KMS-11 (cell line): ENCODE measurements at regions not wholly inside any gene's neighbourhood (a gene's known extent, or its start where the extent isn't known, plus 50 kb on each side); places are given as distances from the start of the nearest gene placed in this dataset.

ENCODE experiments used
- H2AFZ ChIP-seq: fragments of 200-600 bp; sonication (generic); 2 replicates; pipeline ENCODE4 v1.6.1; 2016; ENCODE audit warnings: antibody characterized with exemption, mixed run types, low read depth
- H3K27ac ChIP-seq: fragments of 200-600 bp; sonication (generic); 2 replicates; pipeline ENCODE4 v1.6.1; 2016; ENCODE audit warnings: mild to moderate bottlenecking, mixed run types
- H3K27me3 ChIP-seq: fragments of 200-600 bp; sonication (generic); 2 replicates; pipeline ENCODE4 v1.6.1; 2017; ENCODE audit warnings: mild to moderate bottlenecking, low read depth, mixed run types, moderate library complexity; ENCODE audit not compliant: insufficient read depth
- H3K36me3 ChIP-seq: fragments of 200-600 bp; sonication (generic); 2 replicates; pipeline ENCODE4 v1.6.1; 2017; ENCODE audit warnings: mild to moderate bottlenecking, mixed run types; ENCODE audit not compliant: insufficient read depth
- H3K4me1 ChIP-seq: fragments of 200-600 bp; sonication (generic); 2 replicates; pipeline ENCODE4 v1.6.1; 2016; ENCODE audit warnings: mild to moderate bottlenecking, low read depth, mixed run types; ENCODE audit not compliant: poor library complexity, severe bottlenecking
- H3K4me2 ChIP-seq: fragments of 200-600 bp; sonication (generic); 2 replicates; pipeline ENCODE4 v1.7.0; 2016; ENCODE audit warnings: mild to moderate bottlenecking, mixed run types
- H3K4me3 ChIP-seq: fragments of 200-600 bp; sonication (generic); IDR thresholded peaks from 2 replicates; pipeline ENCODE4 v1.6.1; 2017; ENCODE audit warnings: low read depth, low read length, mixed read lengths; ENCODE audit not compliant: insufficient read depth
- H3K79me2 ChIP-seq: fragments of 200-600 bp; sonication (generic); 2 replicates; pipeline ENCODE4 v1.6.1; 2016; ENCODE audit warnings: low read depth, mixed run types; ENCODE audit not compliant: insufficient read depth
- H3K9ac ChIP-seq: fragments of 200-600 bp; sonication (generic); 2 replicates; pipeline ENCODE4 v1.6.1; 2016; ENCODE audit warnings: mild to moderate bottlenecking, mixed run types
- H4K20me1 ChIP-seq: fragments of 200-600 bp; sonication (generic); 2 replicates; pipeline ENCODE4 v1.6.1; 2016; ENCODE audit warnings: mild to moderate bottlenecking, mixed run types; ENCODE audit not compliant: insufficient read depth
- CTCF ChIP-seq: fragments of 200-600 bp; sonication (generic); conservative IDR thresholded peaks from 2 replicates; pipeline ENCODE4 v1.6.1; 2017; ENCODE audit warnings: low read depth, mild to moderate bottlenecking, antibody characterized with exemption, low read length, moderate library complexity, mixed read lengths

GRCh38 chr2:80863147-80863714 lies 558.7 kb upstream of the LRRTM1 start:
- Histone ChIP-seq H3K9ac (no peak overlapping the region), H3K27ac (no peak overlapping the region), H3K27me3 (no peaks in the 10 kb centered on the region), H3K4me3 (no peak overlapping the region), H2AFZ (no peak overlapping the region), H3K36me3 (no peaks in the 10 kb centered on the region), H4K20me1 (no peaks in the 10 kb centered on the region), H3K4me1 (peaks cover 3% of the 10 kb centered on the region), H3K79me2 (no peaks in the 10 kb centered on the region), H3K4me2 (no peak overlapping the region)
- TF ChIP-seq CTCF: no peak

GRCh38 chr2:80858965-80859364 lies 554.4 kb upstream of the LRRTM1 start:
- Histone ChIP-seq H3K27ac (no peak overlapping the region), H3K4me2 (no peak overlapping the region), H3K9ac (no peak overlapping the region), H3K27me3 (no peaks in the 10 kb centered on the region), H2AFZ (no peak overlapping the region), H4K20me1 (no peaks in the 10 kb centered on the region), H3K79me2 (no peaks in the 10 kb centered on the region), H3K4me1 (peaks cover 3% of the 10 kb centered on the region), H3K4me3 (no peak overlapping the region), H3K36me3 (no peaks in the 10 kb centered on the region)
- TF ChIP-seq CTCF: no peak

GRCh38 chr2:80856227-80856626 lies 551.7 kb upstream of the LRRTM1 start:
- H2AFZ ChIP-seq: no peak overlapping the region
- H3K4me1 ChIP-seq: no peaks in the 10 kb centered on the region
- H3K27ac ChIP-seq: no peak overlapping the region
- H3K27me3 ChIP-seq: no peaks in the 10 kb centered on the region
- TF ChIP-seq CTCF: no peak
- H3K36me3 ChIP-seq: no peaks in the 10 kb centered on the region
- no peak overlapping the region for H3K4me2 ChIP-seq
- no peaks in the 10 kb centered on the region for H3K79me2 ChIP-seq
- no peak overlapping the region for H3K4me3 ChIP-seq
- H3K9ac ChIP-seq: no peak overlapping the region
- no peaks in the 10 kb centered on the region for H4K20me1 ChIP-seq

GRCh38 chr2:80854831-80855230 lies 550.3 kb upstream of the LRRTM1 start:
- Histone ChIP-seq H3K4me1 (no peaks in the 10 kb centered on the region), H3K9ac (no peak overlapping the region), H2AFZ (no peak overlapping the region), H3K27me3 (no peaks in the 10 kb centered on the region), H3K4me2 (no peak overlapping the region), H4K20me1 (no peaks in the 10 kb centered on the region), H3K4me3 (no peak overlapping the region), H3K36me3 (no peaks in the 10 kb centered on the region), H3K27ac (no peak overlapping the region), H3K79me2 (no peaks in the 10 kb centered on the region)
- no peak for TF ChIP-seq CTCF
